ENCODE measurements at regions not wholly inside any gene's neighbourhood (a gene's known extent, or its start where the extent isn't known, plus 50 kb on each side); places are given as distances from the start of the nearest gene placed in this dataset.

- Histone ChIP-seq H4K20me1 (ENCODE audit: insufficient read depth) (no peaks in the 10 kb centered on the region), H3K4me2 (ENCODE audit: unreplicated experiment) (no peak overlapping the region), H3K27me3 (replicated peaks; ENCODE audit: insufficient read depth) (no peaks in the 10 kb centered on the region), H3K36me3 (ENCODE audit: low read depth) (no peaks in the 10 kb centered on the region), H2AFZ (no peak overlapping the region), H3K9ac (no peak overlapping the region), H3K27ac (no peak overlapping the region), H3K4me1 (ENCODE audit: insufficient read depth) (no peaks in the 10 kb centered on the region), H3K9me3 (ENCODE audit: low read depth) (no peaks in the 10 kb centered on the region), H3K79me2 (ENCODE audit: insufficient read depth) (no peaks in the 10 kb centered on the region), H3K4me3 (no peak overlapping the region), H3F3A (ENCODE audit: insufficient read depth) (no peaks in the 10 kb centered on the region), H3K9me2 (ENCODE audit: insufficient read depth) (no peaks in the 10 kb centered on the region)
- in situ Hi-C loops (cut with MboI), result no loop called here
- WGBS, 2 experiments (ENCODE audit: low coverage in 1 of 2, low lambda C conversion rate in 2 of 2, missing lambda C conversion rate in 2 of 2), result 59 to 66% methylated on average over 5 of the region's 5 CpGs
- no peak for DNase-seq
- no peak for TF ChIP-seq EZH2phosphoT487 (IDR thresholded peaks at IDR 0.05; ENCODE audit: insufficient read depth, low read depth)
- TF ChIP-seq EZH2 (IDR thresholded peaks at IDR 0.05; ENCODE audit: insufficient read depth, poor library complexity, severe bottlenecking), result no peak
Observed at GRCh38 chr13:30097701-30098100, 209.7 kb downstream of the KATNAL1 start.

- no peak for TF ChIP-seq EZH2 (IDR thresholded peaks at IDR 0.05; ENCODE audit: insufficient read depth, poor library complexity, severe bottlenecking)
- no peak for TF ChIP-seq EZH2phosphoT487 (IDR thresholded peaks at IDR 0.05; ENCODE audit: insufficient read depth, low read depth)
- Histone ChIP-seq H3K79me2 (ENCODE audit: insufficient read depth) (no peaks in the 10 kb centered on the region), H4K20me1 (ENCODE audit: insufficient read depth) (no peaks in the 10 kb centered on the region), H2AFZ (no peak overlapping the region), H3K9ac (no peak overlapping the region), H3K27ac (no peak overlapping the region), H3K4me2 (ENCODE audit: unreplicated experiment) (no peak overlapping the region), H3K27me3 (replicated peaks; ENCODE audit: insufficient read depth) (no peaks in the 10 kb centered on the region), H3K36me3 (ENCODE audit: low read depth) (no peaks in the 10 kb centered on the region), H3K4me1 (ENCODE audit: insufficient read depth) (no peaks in the 10 kb centered on the region), H3K9me3 (ENCODE audit: low read depth) (no peaks in the 10 kb centered on the region), H3K9me2 (ENCODE audit: insufficient read depth) (no peaks in the 10 kb centered on the region), H3K4me3 (no peak overlapping the region), H3F3A (ENCODE audit: insufficient read depth) (no peaks in the 10 kb centered on the region)
- WGBS, 2 experiments (ENCODE audit: low coverage in 1 of 2, low lambda C conversion rate in 2 of 2, missing lambda C conversion rate in 2 of 2), result 95 to 96% methylated on average over 5 of the region's 5 CpGs
- DNase-seq, result no peak
- in situ Hi-C loops (cut with MboI), result no loop called here
Observed at GRCh38 chr13:30097089-30097488, 210.3 kb downstream of the KATNAL1 start.

- Histone ChIP-seq H3K79me2 (ENCODE audit: insufficient read depth) (no peaks in the 10 kb centered on the region), H3K27ac (no peak overlapping the region), H3K9me2 (ENCODE audit: insufficient read depth) (no peaks in the 10 kb centered on the region), H4K20me1 (ENCODE audit: insufficient read depth) (no peaks in the 10 kb centered on the region), H3K4me2 (ENCODE audit: unreplicated experiment) (no peak overlapping the region), H3K27me3 (replicated peaks; ENCODE audit: insufficient read depth) (no peaks in the 10 kb centered on the region), H3K9ac (no peak overlapping the region), H3F3A (ENCODE audit: insufficient read depth) (no peaks in the 10 kb centered on the region), H3K4me3 (no peak overlapping the region), H3K36me3 (ENCODE audit: low read depth) (no peaks in the 10 kb centered on the region), H3K9me3 (ENCODE audit: low read depth) (no peaks in the 10 kb centered on the region), H3K4me1 (ENCODE audit: insufficient read depth) (no peaks in the 10 kb centered on the region), H2AFZ (no peak overlapping the region)
- DNase-seq, result no peak
- 92 to 93% methylated on average over 5 of the region's 5 CpGs for WGBS, 2 experiments (ENCODE audit: low coverage in 1 of 2, low lambda C conversion rate in 2 of 2, missing lambda C conversion rate in 2 of 2)
- in situ Hi-C loops (cut with MboI), result no loop called here
- TF ChIP-seq EZH2phosphoT487 (IDR thresholded peaks at IDR 0.05; ENCODE audit: insufficient read depth, low read depth), result no peak
- no peak for TF ChIP-seq EZH2 (IDR thresholded peaks at IDR 0.05; ENCODE audit: insufficient read depth, poor library complexity, severe bottlenecking)
Observed at GRCh38 chr13:30094015-30094414, 213.3 kb downstream of the KATNAL1 start.

GRCh38 chr13:30093236-30093635 lies 214.1 kb downstream of the KATNAL1 start:
- TF ChIP-seq EZH2phosphoT487 (IDR thresholded peaks at IDR 0.05; ENCODE audit: insufficient read depth, low read depth) (no peak), EZH2 (IDR thresholded peaks at IDR 0.05; ENCODE audit: insufficient read depth, poor library complexity, severe bottlenecking) (no peak)
- 62 to 69% methylated on average over 2 of the region's 2 CpGs for WGBS, 2 experiments (ENCODE audit: low coverage in 1 of 2, low lambda C conversion rate in 2 of 2, missing lambda C conversion rate in 2 of 2)

GRCh38 chr13:30091691-30092090 lies 215.7 kb downstream of the KATNAL1 start:
- Histone ChIP-seq H4K20me1 (ENCODE audit: insufficient read depth) (no peaks in the 10 kb centered on the region), H3K9ac (no peak overlapping the region), H3K4me2 (ENCODE audit: unreplicated experiment) (no peak overlapping the region), H3K4me1 (ENCODE audit: insufficient read depth) (no peaks in the 10 kb centered on the region), H3K27ac (no peak overlapping the region), H3K27me3 (replicated peaks; ENCODE audit: insufficient read depth) (no peaks in the 10 kb centered on the region), H3F3A (ENCODE audit: insufficient read depth) (no peaks in the 10 kb centered on the region), H3K36me3 (ENCODE audit: low read depth) (no peaks in the 10 kb centered on the region), H3K4me3 (no peak overlapping the region), H3K9me2 (ENCODE audit: insufficient read depth) (no peaks in the 10 kb centered on the region), H3K9me3 (ENCODE audit: low read depth) (no peaks in the 10 kb centered on the region), H3K79me2 (ENCODE audit: insufficient read depth) (no peaks in the 10 kb centered on the region), H2AFZ (no peak overlapping the region)
- in situ Hi-C loops (cut with MboI), result no loop called here
- TF ChIP-seq EZH2phosphoT487 (IDR thresholded peaks at IDR 0.05; ENCODE audit: insufficient read depth, low read depth) (no peak), EZH2 (IDR thresholded peaks at IDR 0.05; ENCODE audit: insufficient read depth, poor library complexity, severe bottlenecking) (no peak)
- DNase-seq, result no peak
- 60 to 71% methylated on average over 4 of the region's 4 CpGs for WGBS, 2 experiments (ENCODE audit: low coverage in 1 of 2, low lambda C conversion rate in 2 of 2, missing lambda C conversion rate in 2 of 2)

More at GRCh38 chr13:30093236-30093635, 214.1 kb downstream of the KATNAL1 start:
- DNase-seq, result no peak
- Histone ChIP-seq H3K9me2 (ENCODE audit: insufficient read depth) (no peaks in the 10 kb centered on the region), H3F3A (ENCODE audit: insufficient read depth) (no peaks in the 10 kb centered on the region), H4K20me1 (ENCODE audit: insufficient read depth) (no peaks in the 10 kb centered on the region), H3K9me3 (ENCODE audit: low read depth) (no peaks in the 10 kb centered on the region), H3K27ac (no peak overlapping the region), H3K4me2 (ENCODE audit: unreplicated experiment) (no peak overlapping the region), H3K27me3 (replicated peaks; ENCODE audit: insufficient read depth) (no peaks in the 10 kb centered on the region), H3K9ac (no peak overlapping the region), H3K79me2 (ENCODE audit: insufficient read depth) (no peaks in the 10 kb centered on the region), H3K4me1 (ENCODE audit: insufficient read depth) (no peaks in the 10 kb centered on the region), H3K36me3 (ENCODE audit: low read depth) (no peaks in the 10 kb centered on the region), H3K4me3 (no peak overlapping the region), H2AFZ (no peak overlapping the region)
- in situ Hi-C loops (cut with MboI), result no loop called here
